Kidney (tissue), 13 donors: ENCODE measurements at regions not wholly inside any gene's neighbourhood (a gene's known extent, or its start where the extent isn't known, plus 50 kb on each side); places are given as distances from the start of the nearest gene placed in this dataset.

Experiments used
- DNase-seq, 5 donors: peaks; one replicate each; pipeline ENCODE4 v3.0.0-alpha.2; 2013 to 2020
- FAIRE-seq: peaks from 2 replicates; lab custom pipeline; 2012; peaks lifted over from hg19 to GRCh38; lab: Jason Lieb, UNC
- H3K27ac ChIP-seq, 2 donors: one replicate each; pipeline ENCODE4 v1.7.0; 2013; ENCODE audit warnings: low read depth in 2 of 2, low read length in 2 of 2, inconsistent platforms in 1 of 2
- H3K27me3 ChIP-seq: one replicate; pipeline ENCODE4 v1.7.1; 2013; ENCODE audit warnings: low read length, inconsistent platforms; ENCODE audit not compliant: control insufficient read depth, insufficient read depth
- H3K36me3 ChIP-seq, 3 donors: one replicate each; pipeline versions ENCODE4 v1.7.0 to v1.7.1; 2013; ENCODE audit warnings: low read length in 3 of 3, control low read depth in 1 of 3, inconsistent platforms in 1 of 3; ENCODE audit not compliant: insufficient read depth in 3 of 3, control insufficient read depth in 2 of 3
- H3K4me1 ChIP-seq, 3 donors: one replicate each; pipeline versions ENCODE4 v1.7.0 to v1.7.1; 2013; ENCODE audit warnings: low read length in 3 of 3, inconsistent platforms in 1 of 3, low read depth in 1 of 3; ENCODE audit not compliant: control insufficient read depth in 2 of 3, insufficient read depth in 2 of 3
- H3K4me3 ChIP-seq, 3 donors: one replicate each; pipeline versions ENCODE4 v1.7.0 to v1.8.1; 2013; ENCODE audit warnings: low read length in 3 of 3, control low read depth in 1 of 3, inconsistent platforms in 1 of 3
- H3K9ac ChIP-seq, 3 donors: one replicate each; pipeline versions ENCODE4 v1.7.0 to v1.7.1; 2013; ENCODE audit warnings: low read length in 3 of 3, control low read depth in 1 of 3, inconsistent platforms in 1 of 3
- H3K9me3 ChIP-seq, 3 donors: one replicate each; pipeline versions ENCODE4 v1.7.0 to v1.7.1; 2013; ENCODE audit warnings: low read length in 3 of 3, control low read depth in 1 of 3, inconsistent platforms in 1 of 3; ENCODE audit not compliant: control insufficient read depth in 2 of 3, insufficient read depth in 1 of 3
- CTCF ChIP-seq: IDR thresholded peaks from 3 replicates; pipeline ENCODE4 v1.5.1; 2012; ENCODE audit warnings: mild to moderate bottlenecking, moderate library complexity, borderline replicate concordance; ENCODE audit not compliant: insufficient read depth; ENCODE audit errors: extremely low read depth
- intact Hi-C: fragments of 100-400 bp; cut with DNase I; formaldehyde crosslinking; loops from one replicate; pipeline ENCODE4 v1.11.1; 2022
- donor health status: control.
- donor health status: control.
- donor health status: control.
- donor health status: control.
- donor health status: control.
- donor health status: DM: yes; HTN: yes; CAD: no.
- donor health status: Normal renal cell carcinoma (clear cell type).

DNA sequence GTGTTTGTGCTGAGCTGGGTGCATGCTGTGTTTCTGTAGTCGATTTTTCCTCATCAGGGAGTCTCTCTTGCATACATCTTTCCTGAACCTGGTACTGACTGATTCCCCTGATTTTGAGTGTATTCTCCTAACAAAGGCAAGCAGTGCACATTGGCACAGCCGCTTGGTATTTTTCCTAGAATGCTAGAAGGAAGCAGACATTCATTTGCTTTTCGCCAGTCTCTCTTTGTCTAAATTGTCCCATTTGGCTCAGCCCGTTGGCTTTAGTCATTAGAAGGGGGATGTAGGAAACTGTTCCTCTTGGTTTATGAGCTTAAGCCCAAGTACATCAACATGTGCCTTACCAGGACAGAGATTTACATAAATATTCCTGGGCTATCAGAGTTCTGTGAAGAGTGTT is 266.1 kb upstream of the TMTC4 start:
- Histone ChIP-seq H3K4me3 (no peak overlapping the region), H3K27ac (no peak overlapping the region), H3K9me3 (no peaks in the 10 kb centered on the region), H3K27me3 (no peaks in the 10 kb centered on the region), H3K9ac (no peak overlapping the region), H3K36me3 (no peaks in the 10 kb centered on the region), H3K4me1 (no peaks in the 10 kb centered on the region)
- no peak for DNase-seq
- TF ChIP-seq CTCF = no peak
- no peak for FAIRE-seq
- intact Hi-C loops = no loop called here

DNA sequence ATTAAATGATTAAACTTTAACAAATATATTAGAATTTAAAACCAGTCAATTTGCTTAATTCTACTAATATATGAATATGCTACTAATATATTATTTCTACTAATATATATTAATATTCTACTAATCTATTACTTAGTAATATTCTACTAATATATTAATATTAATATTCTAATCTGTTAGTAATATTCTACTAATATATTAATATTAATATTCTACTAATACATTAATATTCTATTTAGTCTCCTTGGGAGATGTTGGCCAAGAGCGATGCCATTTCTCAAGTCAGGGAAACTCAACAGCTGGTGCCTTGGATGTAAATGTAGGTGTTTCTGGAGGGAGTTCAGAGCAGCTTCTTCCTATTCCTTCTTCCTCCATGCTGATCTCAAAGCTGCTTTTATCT is 259.2 kb upstream of the TMTC4 start:
- H3K4me1 ChIP-seq = no peaks in the 10 kb centered on the region
- no peak overlapping the region for H3K27ac ChIP-seq
- FAIRE-seq (peak; percentile 86), DNase-seq (no peak)
- intact Hi-C loops = no loop called here
- no peaks in the 10 kb centered on the region for H3K36me3 ChIP-seq
- H3K4me3 ChIP-seq = no peak overlapping the region
- H3K27me3 ChIP-seq = no peaks in the 10 kb centered on the region
- no peak overlapping the region for H3K9ac ChIP-seq
- no peak for TF ChIP-seq CTCF
- H3K9me3 ChIP-seq = no peaks in the 10 kb centered on the region

- Histone ChIP-seq H3K9me3 (no peaks in the 10 kb centered on the region), H3K36me3 (no peaks in the 10 kb centered on the region), H3K4me3 (no peak overlapping the region), H3K27me3 (no peaks in the 10 kb centered on the region), H3K4me1 (no peaks in the 10 kb centered on the region), H3K9ac (no peak overlapping the region), H3K27ac (no peak overlapping the region)
- intact Hi-C loops = no loop called here
- FAIRE-seq (no peak), DNase-seq (no peak)
- no peak for TF ChIP-seq CTCF
Observed at GRCh38 chr13:100922599-100922998, 248.0 kb upstream of the TMTC4 start.

GRCh38 chr13:100921139-100921538 is 246.5 kb upstream of the TMTC4 start:
- DNase-seq (no peak), FAIRE-seq (no peak)
- TF ChIP-seq CTCF = no peak
- Histone ChIP-seq H3K27ac (no peak overlapping the region), H3K9ac (no peak overlapping the region), H3K36me3 (no peaks in the 10 kb centered on the region), H3K27me3 (no peaks in the 10 kb centered on the region), H3K4me3 (no peak overlapping the region), H3K9me3 (no peaks in the 10 kb centered on the region), H3K4me1 (no peaks in the 10 kb centered on the region)
- intact Hi-C loops = no loop called here
